ENCODE measurements at regions not wholly inside any gene's neighbourhood (a gene's known extent, or its start where the extent isn't known, plus 50 kb on each side); places are given as distances from the start of the nearest gene placed in this dataset.

GRCh38 chr2:9693646-9694045 is 62.8 kb upstream of the YWHAQ start:
- H3K4me1 ChIP-seq = peaks cover 0 to 18% (median 2%) of the 10 kb centered on the region in 6 donors
- TF ChIP-seq POLR2AphosphoS5 (IDR thresholded peaks at IDR 0.05) (no peak), CTCF (IDR thresholded peaks at IDR 0.05 in 8 of 11, conservative IDR thresholded peaks at IDR 0.05 in 3 of 11) (no peak), POLR2A (IDR thresholded peaks at IDR 0.05) (no peak)
- H3K4me3 ChIP-seq = no peak overlapping the region
- intact Hi-C loops (cut with DNase I; ENCODE audit: low total_unique reads) = no loop called here
- no peaks in the 10 kb centered on the region for H3K36me3 ChIP-seq
- H3K27me3 ChIP-seq (replicated peaks in 1 of 7) = no peaks in the 10 kb centered on the region
- H3K27ac ChIP-seq = no peak overlapping the region
- 93 to 97% (median 94%) methylated on average over 16 of the region's 16 CpGs for WGBS, 5 donors
- no peak for DNase-seq
- H3K9me3 ChIP-seq = no peaks in the 10 kb centered on the region

- 93 to 96% (median 93%) methylated on average over 12 to 17 of the region's 17 CpGs for WGBS, 5 donors
- Histone ChIP-seq H3K27ac (no peak overlapping the region), H3K36me3 (no peaks in the 10 kb centered on the region), H3K4me3 (no peak overlapping the region), H3K27me3 (replicated peaks in 1 of 7) (no peaks in the 10 kb centered on the region), H3K4me1 (peaks cover 0 to 18% (median 2%) of the 10 kb centered on the region in 6 donors), H3K9me3 (no peaks in the 10 kb centered on the region)
- no peak for DNase-seq
- intact Hi-C loops (cut with DNase I; ENCODE audit: low total_unique reads) = no loop called here
- no peak for TF ChIP-seq POLR2A (IDR thresholded peaks at IDR 0.05)
- no peak for TF ChIP-seq CTCF (IDR thresholded peaks at IDR 0.05 in 8 of 11, conservative IDR thresholded peaks at IDR 0.05 in 3 of 11)
- TF ChIP-seq POLR2AphosphoS5 (IDR thresholded peaks at IDR 0.05) = no peak
Observed at GRCh38 chr2:9694661-9695234, 64.0 kb upstream of the YWHAQ start.

- Histone ChIP-seq H3K4me1 (peaks cover 0 to 11% (median 2%) of the 10 kb centered on the region in 6 donors), H3K36me3 (no peaks in the 10 kb centered on the region), H3K27ac (no peak overlapping the region), H3K4me3 (no peak overlapping the region), H3K9me3 (no peaks in the 10 kb centered on the region), H3K27me3 (replicated peaks in 1 of 7) (no peaks in the 10 kb centered on the region)
- TF ChIP-seq CTCF (IDR thresholded peaks at IDR 0.05 in 8 of 11, conservative IDR thresholded peaks at IDR 0.05 in 3 of 11) (no peak), POLR2AphosphoS5 (IDR thresholded peaks at IDR 0.05) (no peak), POLR2A (IDR thresholded peaks at IDR 0.05) (no peak)
- no peak for DNase-seq
- intact Hi-C loops (cut with DNase I; ENCODE audit: low total_unique reads) = no loop called here
- 90 to 97% (median 90%) methylated on average over 6 of the region's 6 CpGs for WGBS, 5 donors
Observed at GRCh38 chr2:9695941-9696340, 65.1 kb upstream of the YWHAQ start.

- DNase-seq = no peak
- no peak overlapping the region for H3K4me3 ChIP-seq
- H3K4me1 ChIP-seq = peaks cover 0 to 11% (median 2%) of the 10 kb centered on the region in 6 donors
- H3K27ac ChIP-seq = no peak overlapping the region
- no peaks in the 10 kb centered on the region for H3K9me3 ChIP-seq
- WGBS, 5 donors = 68 to 94% (median 89%) methylated on average over 4 of the region's 4 CpGs
- TF ChIP-seq CTCF (IDR thresholded peaks at IDR 0.05 in 8 of 11, conservative IDR thresholded peaks at IDR 0.05 in 3 of 11) (no peak), POLR2A (IDR thresholded peaks at IDR 0.05) (no peak), POLR2AphosphoS5 (IDR thresholded peaks at IDR 0.05) (no peak)
- intact Hi-C loops (cut with DNase I; ENCODE audit: low total_unique reads) = no loop called here
- no peaks in the 10 kb centered on the region for H3K27me3 ChIP-seq (replicated peaks in 1 of 7)
- H3K36me3 ChIP-seq = no peaks in the 10 kb centered on the region
Observed at GRCh38 chr2:9696731-9697130, 65.9 kb upstream of the YWHAQ start.
